Right atrium auricular region (tissue), 2 donors: ENCODE measurements at regions not wholly inside any gene's neighbourhood (a gene's known extent, or its start where the extent isn't known, plus 50 kb on each side); places are given as distances from the start of the nearest gene placed in this dataset.
"Not testable (repeated sequence)": the region's sequence is repeated elsewhere in the genome, so short reads cannot be mapped to it uniquely, and the experiment has no call there.

Source experiments
- DNase-seq: peaks from one replicate; pipeline ENCODE4 v3.0.0-alpha.2; 2019; ENCODE audit warnings: low spot score
- H3K27ac ChIP-seq, 2 donors: fragments of 200-600 bp; sonication (generic); 1 replicate in 1 of 2; 2 replicates in 1 of 2; pipeline ENCODE4 v1.5.1; 2016 to 2019
- H3K27me3 ChIP-seq, 2 donors: fragments of 200-600 bp; sonication (generic); one replicate each; pipeline versions ENCODE4 v1.5.1 to v1.6.0; 2017 to 2019
- H3K36me3 ChIP-seq: fragments of 200-600 bp; sonication (generic); one replicate; pipeline ENCODE4 v1.5.1; 2016
- H3K4me1 ChIP-seq, 2 donors: fragments of 200-600 bp; sonication (generic); one replicate each; pipeline versions ENCODE4 v1.5.1 to v1.6.0; 2017 to 2019
- H3K4me3 ChIP-seq, 2 donors: fragments of 200-600 bp; sonication (generic); 1 replicate in 1 of 2; 2 replicates in 1 of 2; pipeline ENCODE4 v1.5.1; 2017 to 2019; ENCODE audit warnings: mild to moderate bottlenecking in 1 of 2, moderate library complexity in 1 of 2
- H3K9me3 ChIP-seq, 2 donors: fragments of 200-600 bp; sonication (generic); one replicate each; pipeline ENCODE4 v1.5.1; 2019
- CTCF ChIP-seq, 2 donors: fragments of 200-600 bp; sonication (generic); IDR thresholded peaks; one replicate each; pipeline ENCODE4 v1.5.1; 2019; ENCODE audit warnings: antibody characterized with exemption in 2 of 2

DNA sequence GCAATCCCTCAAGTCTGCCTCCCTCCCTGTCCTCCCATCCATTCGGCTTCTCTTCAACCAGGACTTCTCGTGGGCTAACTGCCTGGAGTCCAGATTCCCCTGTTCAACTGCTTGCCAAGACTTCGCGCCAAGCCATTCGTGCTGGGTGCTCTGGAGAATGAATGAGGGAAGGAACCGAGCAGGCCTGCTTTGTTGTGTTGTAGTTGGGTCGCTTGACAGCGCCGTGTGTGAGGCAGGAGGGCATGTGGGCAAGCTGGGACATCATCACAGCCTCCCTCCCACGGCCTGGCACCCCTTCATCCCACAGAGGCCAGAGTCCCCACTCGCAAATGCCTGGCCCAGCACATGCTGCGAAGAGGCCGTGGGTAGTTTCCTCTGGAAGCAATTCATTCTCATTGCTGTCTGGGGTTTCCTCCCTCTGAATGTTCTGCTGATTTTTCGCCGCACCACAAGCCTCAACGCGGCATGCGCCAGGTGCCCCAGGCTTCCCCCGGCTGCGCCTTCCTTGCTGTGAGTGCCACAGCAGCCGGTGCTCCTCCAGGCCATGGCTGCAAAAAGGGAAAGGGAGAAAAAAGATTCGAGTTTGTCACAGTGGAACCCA is 336.0 kb downstream of the QKI start:
- Histone ChIP-seq H3K36me3 (no peaks in the 10 kb centered on the region), H3K27me3 (no peaks in the 10 kb centered on the region), H3K4me3 (no peak overlapping the region), H3K4me1 (peaks cover 0 to 31% of the 10 kb centered on the region in 2 donors), H3K9me3 (no peaks in the 10 kb centered on the region), H3K27ac (peak overlapping the region; percentile 5 to 73)
- no peak for DNase-seq
- no peak for TF ChIP-seq CTCF (IDR thresholded peaks at IDR 0.05)

DNA sequence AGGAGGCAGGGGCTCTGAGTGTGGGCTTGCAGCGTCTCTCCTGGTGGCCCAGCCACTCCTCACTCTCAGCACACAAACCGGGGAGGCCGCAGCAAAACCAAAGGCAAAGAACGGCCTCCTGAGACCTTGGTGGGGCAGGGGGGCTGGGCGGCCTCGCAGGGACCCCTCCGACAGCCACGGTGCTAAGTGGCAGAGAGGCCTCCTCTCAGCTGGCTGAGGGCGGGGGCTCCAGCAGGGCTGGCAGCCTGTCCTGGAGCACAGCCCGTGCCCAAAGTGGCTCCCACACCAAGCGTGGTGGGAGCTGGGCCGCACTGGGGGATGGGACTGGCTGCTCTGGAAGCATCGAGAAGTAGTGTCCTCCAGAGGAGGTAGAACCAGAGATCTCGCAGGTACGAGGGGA is 334.4 kb downstream of the QKI start:
- peak overlapping the region; percentile 70 to 84 for H3K27ac ChIP-seq
- peaks cover 0 to 45% of the 10 kb centered on the region in 2 donors for H3K4me1 ChIP-seq
- H3K27me3 ChIP-seq: no peaks in the 10 kb centered on the region
- TF ChIP-seq CTCF (IDR thresholded peaks at IDR 0.05): no peak
- no peaks in the 10 kb centered on the region for H3K9me3 ChIP-seq
- H3K4me3 ChIP-seq: no peak overlapping the region
- DNase-seq: no peak
- H3K36me3 ChIP-seq: no peaks in the 10 kb centered on the region

DNA sequence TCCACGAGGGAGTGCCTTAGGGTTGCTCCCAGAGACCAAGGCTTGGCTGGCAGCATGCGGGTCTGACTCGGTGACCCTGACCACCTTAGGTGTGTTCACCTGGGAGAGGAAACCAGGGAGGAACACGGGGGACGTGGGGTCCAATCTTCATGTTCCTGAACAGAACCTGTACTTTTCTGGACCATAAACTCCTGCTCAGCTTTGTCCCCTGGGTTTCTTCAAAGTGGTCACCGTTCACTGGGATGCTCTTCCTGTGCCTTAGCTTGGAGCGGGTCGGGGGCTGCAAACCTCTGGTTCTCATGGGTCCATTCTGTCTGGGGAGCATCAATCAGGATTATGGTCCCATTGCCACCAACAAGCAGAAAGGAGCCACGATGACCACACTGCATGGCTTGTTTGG is 333.5 kb downstream of the QKI start:
- no peaks in the 10 kb centered on the region for H3K36me3 ChIP-seq
- no peaks in the 10 kb centered on the region for H3K9me3 ChIP-seq
- H3K27me3 ChIP-seq: no peaks in the 10 kb centered on the region
- H3K4me3 ChIP-seq: no peak overlapping the region
- peaks cover 0 to 45% of the 10 kb centered on the region in 2 donors for H3K4me1 ChIP-seq
- H3K27ac ChIP-seq: peak overlapping the region; percentile 70 to 84
- DNase-seq: no peak
- no peak for TF ChIP-seq CTCF (IDR thresholded peaks at IDR 0.05)

GRCh38 chr6:163747058-163747457 is 332.5 kb downstream of the QKI start:
- not testable (repeated sequence) for H3K36me3 ChIP-seq
- H3K4me1 ChIP-seq: peaks cover 0 to 46% of the 10 kb centered on the region in 2 donors
- peak overlapping the region in 1 of 2 donors; percentile 84 for H3K27ac ChIP-seq

DNA sequence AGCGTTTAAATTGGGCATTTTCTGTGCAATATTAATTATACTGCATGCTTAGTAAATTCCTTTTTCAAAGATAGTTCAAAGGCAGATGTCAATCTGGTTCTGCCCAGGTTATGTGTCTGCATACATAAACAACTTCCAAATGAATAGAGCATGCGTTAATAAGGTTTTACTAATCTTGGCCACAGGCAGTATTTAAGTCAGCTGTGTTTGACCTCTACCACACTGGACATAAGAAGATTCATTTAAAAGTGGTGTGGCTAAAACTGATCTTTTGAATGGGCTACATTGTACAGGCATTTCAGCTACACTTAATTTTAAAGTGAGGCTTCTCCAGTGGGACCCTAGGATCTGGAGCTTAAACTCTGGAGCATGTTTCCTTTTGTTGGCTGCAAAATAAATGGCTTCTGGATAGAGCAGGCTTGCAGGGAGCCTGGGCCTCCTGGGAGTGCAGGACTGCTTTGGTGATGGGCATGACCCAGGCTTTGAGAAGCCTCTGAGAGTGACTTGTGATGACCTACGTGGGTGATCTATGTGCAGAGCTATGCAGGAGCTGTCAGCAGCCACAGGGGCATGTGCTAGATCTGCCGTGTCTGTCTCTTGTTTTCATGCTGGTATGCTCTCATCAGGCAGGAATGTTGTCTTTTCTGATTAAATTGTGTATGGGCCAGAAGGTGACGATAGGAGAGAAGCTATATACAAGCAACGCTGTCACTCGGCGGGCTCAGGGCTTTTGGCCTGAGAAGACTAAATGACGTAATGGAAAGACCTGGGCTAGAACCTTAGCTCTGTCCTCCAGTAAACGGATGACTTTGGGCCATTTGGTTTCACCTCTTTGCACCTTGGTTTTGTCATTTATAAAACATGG is 331.2 kb downstream of the QKI start:
- DNase-seq: peak; percentile 80
- TF ChIP-seq CTCF (IDR thresholded peaks at IDR 0.05): no peak
- no peaks in the 10 kb centered on the region for H3K9me3 ChIP-seq
- H3K27me3 ChIP-seq: no peaks in the 10 kb centered on the region
- H3K27ac ChIP-seq: peak overlapping the region; percentile 63 to 84
- H3K4me1 ChIP-seq: peaks cover 0 to 49% of the 10 kb centered on the region in 2 donors
- H3K4me3 ChIP-seq: no peak overlapping the region
- no peaks in the 10 kb centered on the region for H3K36me3 ChIP-seq

More at GRCh38 chr6:163747058-163747457, 332.5 kb downstream of the QKI start:
- DNase-seq: peak; percentile 53
- H3K4me3 ChIP-seq, H3K9me3 ChIP-seq, H3K27me3 ChIP-seq: not testable (repeated sequence)

DNA sequence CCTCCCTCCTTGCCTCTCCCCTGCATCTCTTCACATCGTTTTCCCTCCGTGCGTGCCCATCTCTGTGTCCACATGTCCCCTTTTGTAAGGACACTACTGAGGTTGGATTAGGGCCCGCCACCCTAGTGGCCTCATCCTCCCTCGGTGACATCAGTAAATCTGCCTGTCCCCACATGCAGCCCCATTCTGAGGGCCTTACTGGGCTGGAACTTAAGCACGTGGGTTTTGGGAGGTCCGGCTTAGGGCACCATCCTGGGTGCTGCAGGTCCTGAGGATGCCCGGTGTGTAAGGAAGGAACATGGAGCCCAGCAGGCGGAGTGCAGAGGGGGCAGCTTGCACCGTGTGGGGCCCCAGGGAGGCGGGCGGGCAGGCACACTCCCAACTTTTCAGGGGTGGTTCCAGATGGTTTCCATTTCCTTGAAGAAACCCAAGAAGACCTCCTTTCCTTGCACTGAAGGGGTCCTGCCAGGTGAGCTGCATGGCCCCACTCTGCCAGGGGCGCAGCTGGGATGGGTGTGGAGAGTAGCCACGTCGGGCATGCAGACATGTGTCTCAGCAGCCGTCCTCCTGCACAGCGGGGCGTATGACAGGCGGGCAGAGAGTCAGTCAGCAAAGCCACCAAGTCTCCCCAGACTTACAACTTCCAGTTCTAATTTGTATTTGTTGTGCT is 329.9 kb downstream of the QKI start:
- H3K27ac ChIP-seq: peak overlapping the region in 1 of 2 donors; percentile 84
- H3K4me1 ChIP-seq: peaks cover 0 to 47% of the 10 kb centered on the region in 2 donors
- H3K9me3 ChIP-seq: no peaks in the 10 kb centered on the region
- H3K4me3 ChIP-seq: no peak overlapping the region
- no peaks in the 10 kb centered on the region for H3K27me3 ChIP-seq
- H3K36me3 ChIP-seq: no peaks in the 10 kb centered on the region
- peak; percentile 48 for DNase-seq
- no peak for TF ChIP-seq CTCF (IDR thresholded peaks at IDR 0.05)
